Heart left ventricle (tissue), 16 donors: ENCODE measurements at regions not wholly inside any gene's neighbourhood (a gene's known extent, or its start where the extent isn't known, plus 50 kb on each side); places are given as distances from the start of the nearest gene placed in this dataset.

Experiments
- ATAC-seq, 4 donors: fragments of 200-7000 bp; cut with Tn5 transposase; one replicate each; pipeline ENCODE4 v1.9.1; 2020 to 2022; ENCODE audit warnings: moderate library complexity in 4 of 4, mild to moderate bottlenecking in 3 of 4, moderate number of reproducible peaks in 1 of 4
- DNase-seq, 5 donors: peaks; one replicate each; pipeline ENCODE4 v3.0.0-alpha.2; 2020
- H3K27ac ChIP-seq, 12 donors: fragments of 200-600 bp; sonication (generic) in 4 of 12; one replicate each; pipeline versions ENCODE4 v1.5.0 to v1.8.0; 2016 to 2022; ENCODE audit warnings: mild to moderate bottlenecking in 2 of 12
- H3K27me3 ChIP-seq, 9 donors: fragments of 200-600 bp; sonication (generic) in 2 of 9; one replicate each; pipeline versions ENCODE4 v1.5.1 to v1.8.0; 2016 to 2022; ENCODE audit warnings: mild to moderate bottlenecking in 3 of 9
- H3K36me3 ChIP-seq, 9 donors: fragments of 200-600 bp; sonication (generic) in 2 of 9; one replicate each; pipeline versions ENCODE4 v1.5.0 to v1.8.0; 2018 to 2022; ENCODE audit warnings: mild to moderate bottlenecking in 2 of 9
- H3K4me1 ChIP-seq, 12 donors: fragments of 200-600 bp; sonication (generic) in 4 of 12; one replicate each; pipeline versions ENCODE4 v1.5.0 to v1.8.0; 2016 to 2022; ENCODE audit warnings: mild to moderate bottlenecking in 3 of 12
- H3K4me3 ChIP-seq, 12 donors: fragments of 200-600 bp; sonication (generic) in 4 of 12; one replicate each; pipeline versions ENCODE4 v1.5.0 to v1.8.0; 2017 to 2022; ENCODE audit warnings: mild to moderate bottlenecking in 9 of 12, moderate library complexity in 4 of 12
- H3K9me3 ChIP-seq, 12 donors: fragments of 200-600 bp; sonication (generic) in 4 of 12; one replicate each; pipeline versions ENCODE4 v1.5.0 to v1.8.0; 2016 to 2022; ENCODE audit warnings: mild to moderate bottlenecking in 1 of 12
- CTCF ChIP-seq, 12 donors: fragments of 200-600 bp; sonication (generic) in 4 of 12; IDR thresholded peaks; one replicate each; pipeline versions ENCODE4 v1.5.0 to v1.8.0; 2018 to 2022; ENCODE audit warnings: antibody characterized with exemption in 12 of 12, mild to moderate bottlenecking in 5 of 12
- POLR2A ChIP-seq, 2 donors: fragments of 450-650 bp; IDR thresholded peaks; one replicate each; pipeline ENCODE4 v1.6.1; 2017; ENCODE audit warnings: antibody characterized with exemption in 2 of 2, mild to moderate bottlenecking in 2 of 2, moderate library complexity in 2 of 2
- WGBS, 4 donors: extraction: QIAGEN DNeasy Blood & Tissue Kit in 2 of 4; methylation state at CpG; one replicate each; pipeline versions ENCODE4 v1.1.5 to v1.1.7; 2013 to 2018; 5-methylcytosine and 5-hydroxymethylcytosine counted together
- intact Hi-C, 10 donors: fragments of 100-400 bp; cut with DNase I; formaldehyde crosslinking; loops; one replicate each; pipeline versions ENCODE4 v1.11.1 to v1.14.2; 2022
- donor health status: ischemic (EF 13 %, LVEDD 7.1; RV severe dilation, severe dysfunction).
- donor health status: healthy with polysubstance abuse.
- donor health status: DM: no; HTN: yes; CAD: no.
- donor health status: DM: no; HTN: no; CAD: no.
- donor health status: ischemic (EF 25% LVEDD 6.9; RV normal size, moderate dysfunction).
- donor health status: ischemic (EF 25% LVEDD 5.7; RV mildly dilated, moderate dysfunction).
- donor health status: healthy.
- donor health status: DM: yes; HTN: yes; CAD: no.
- donor health status: ischemic (EF 35%, LVEDD 5.7; RV mildly dilated, moderate dysfunction).
- donor health status: nonischemic (EF 11% LVEDD 7.7; RV severe dilation, severe dysfunction).
- donor health status: DM: yes; HTN: yes; CAD: no.
- donor health status: PGD.
- donor health status: ischemic (EF 29% LVEDD 5.4; RV normal size, mild dysfunction).
- donor health status: nonischemic (EF 23%, LVEDD 6.1; RV moderate dilation, normal function).

- intact Hi-C loops, result no loop called here
- H3K36me3 ChIP-seq, result no peaks in the 10 kb centered on the region
- WGBS, 4 donors, result 20 to 37% (median 25%) methylated on average over 2 of the region's 2 CpGs
- no peaks in the 10 kb centered on the region for H3K27me3 ChIP-seq
- no peak overlapping the region for H3K27ac ChIP-seq
- no peak overlapping the region for H3K4me3 ChIP-seq
- ATAC-seq (no peak), DNase-seq (no peak)
- H3K9me3 ChIP-seq, result peaks cover 0 to 4% (median 0%) of the 10 kb centered on the region in 12 donors
- TF ChIP-seq CTCF (IDR thresholded peaks at IDR 0.05) (no peak), POLR2A (IDR thresholded peaks at IDR 0.05) (no peak)
- no peaks in the 10 kb centered on the region for H3K4me1 ChIP-seq
Observed at GRCh38 chr3:187434524-187434923, 66.3 kb downstream of the RTP4 start.

- intact Hi-C loops, result no loop called here
- 35 to 55% (median 42%) methylated on average over 5 of the region's 5 CpGs for WGBS, 4 donors
Observed at GRCh38 chr3:187430576-187430975, 62.4 kb downstream of the RTP4 start.

More at GRCh38 chr3:187430576-187430975, 62.4 kb downstream of the RTP4 start:
- no peak overlapping the region for H3K4me3 ChIP-seq
- no peak for TF ChIP-seq POLR2A (IDR thresholded peaks at IDR 0.05)
- no peak for TF ChIP-seq CTCF (IDR thresholded peaks at IDR 0.05)
- H3K4me1 ChIP-seq, result no peaks in the 10 kb centered on the region
- H3K27me3 ChIP-seq, result no peaks in the 10 kb centered on the region
- ATAC-seq (no peak), DNase-seq (no peak)
- H3K9me3 ChIP-seq, result no peaks in the 10 kb centered on the region
- H3K36me3 ChIP-seq, result no peaks in the 10 kb centered on the region
- no peak overlapping the region for H3K27ac ChIP-seq
